Gastroesophageal sphincter (tissue), 3 donors: ENCODE measurements at regions not wholly inside any gene's neighbourhood (a gene's known extent, or its start where the extent isn't known, plus 50 kb on each side); places are given as distances from the start of the nearest gene placed in this dataset.

ENCODE experiments used
- POLR2A ChIP-seq, 2 donors: fragments of 450-650 bp; IDR thresholded peaks; one replicate each; pipeline ENCODE4 v1.6.1; 2017; ENCODE audit warnings: antibody characterized with exemption in 2 of 2, mild to moderate bottlenecking in 2 of 2, moderate library complexity in 1 of 2
- POLR2AphosphoS5 ChIP-seq: sonication (generic); formaldehyde crosslinking; IDR thresholded peaks from one replicate; pipeline ENCODE4 v1.6.1; 2017; ENCODE audit warnings: antibody characterized with exemption
- TF ChIP-seq, protein P1 (sequence below), 4 experiments: fragments of 200-600 bp in 2 of 4; fragments of 450-650 bp in 2 of 4; sonication (generic) in 1 of 4; IDR thresholded peaks; one replicate each; pipeline ENCODE4 v1.5.1; 2017 to 2019; ENCODE audit warnings: antibody characterized with exemption in 4 of 4, mild to moderate bottlenecking in 2 of 4, moderate library complexity in 2 of 4

GRCh38 chr2:163459986-163460385 is 275.8 kb downstream of the FIGN start:
- TF ChIP-seq, protein P1, sequence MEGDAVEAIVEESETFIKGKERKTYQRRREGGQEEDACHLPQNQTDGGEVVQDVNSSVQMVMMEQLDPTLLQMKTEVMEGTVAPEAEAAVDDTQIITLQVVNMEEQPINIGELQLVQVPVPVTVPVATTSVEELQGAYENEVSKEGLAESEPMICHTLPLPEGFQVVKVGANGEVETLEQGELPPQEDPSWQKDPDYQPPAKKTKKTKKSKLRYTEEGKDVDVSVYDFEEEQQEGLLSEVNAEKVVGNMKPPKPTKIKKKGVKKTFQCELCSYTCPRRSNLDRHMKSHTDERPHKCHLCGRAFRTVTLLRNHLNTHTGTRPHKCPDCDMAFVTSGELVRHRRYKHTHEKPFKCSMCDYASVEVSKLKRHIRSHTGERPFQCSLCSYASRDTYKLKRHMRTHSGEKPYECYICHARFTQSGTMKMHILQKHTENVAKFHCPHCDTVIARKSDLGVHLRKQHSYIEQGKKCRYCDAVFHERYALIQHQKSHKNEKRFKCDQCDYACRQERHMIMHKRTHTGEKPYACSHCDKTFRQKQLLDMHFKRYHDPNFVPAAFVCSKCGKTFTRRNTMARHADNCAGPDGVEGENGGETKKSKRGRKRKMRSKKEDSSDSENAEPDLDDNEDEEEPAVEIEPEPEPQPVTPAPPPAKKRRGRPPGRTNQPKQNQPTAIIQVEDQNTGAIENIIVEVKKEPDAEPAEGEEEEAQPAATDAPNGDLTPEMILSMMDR (IDR thresholded peaks at IDR 0.05), result no peak
- TF ChIP-seq POLR2A (IDR thresholded peaks at IDR 0.05) (no peak), POLR2AphosphoS5 (no peak)
